ENCODE measurements at regions not wholly inside any gene's neighbourhood (a gene's known extent, or its start where the extent isn't known, plus 50 kb on each side); places are given as distances from the start of the nearest gene placed in this dataset.
"Not testable (repeated sequence)": the region's sequence is repeated elsewhere in the genome, so short reads cannot be mapped to it uniquely, and the experiment has no call there.

DNA sequence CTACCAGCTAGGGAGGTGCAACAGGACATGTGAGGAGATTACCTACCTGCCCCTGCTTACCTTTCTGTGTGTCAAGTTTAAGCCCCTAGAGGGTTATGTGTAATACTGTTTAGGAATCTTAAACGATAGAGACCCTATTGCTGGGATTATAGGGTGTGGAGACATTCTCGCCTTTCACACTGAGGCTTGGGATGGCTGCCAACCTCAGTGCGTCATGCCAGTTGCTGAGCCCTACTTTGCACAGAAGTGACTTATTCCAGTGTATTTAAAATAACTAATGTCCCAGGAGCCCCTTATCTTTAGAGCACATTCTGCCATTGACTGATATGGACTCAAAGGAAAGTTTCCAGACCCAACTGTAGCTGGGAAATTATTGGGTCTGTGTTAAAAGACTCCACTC, 76.6 kb upstream of the XPA start:
- DNase-seq: no peak

DNA sequence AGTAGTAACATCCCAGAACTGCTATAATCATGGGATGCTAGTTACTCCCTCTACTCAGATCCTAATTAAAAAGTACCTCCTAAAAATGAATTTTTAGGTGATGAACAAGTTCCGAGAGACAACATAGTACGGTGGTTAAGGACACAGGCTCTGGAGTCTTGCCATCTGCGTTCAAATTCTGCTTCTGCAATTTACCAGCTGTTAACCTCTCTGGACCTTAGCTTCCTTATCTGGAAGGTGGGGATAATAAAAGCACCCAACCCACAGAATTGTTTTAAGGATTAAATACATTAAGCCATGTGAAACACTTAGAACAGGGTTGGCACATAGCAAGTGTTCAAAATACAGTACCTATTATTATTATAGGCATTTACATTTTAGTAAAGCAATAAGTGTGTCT, 77.5 kb upstream of the XPA start:
- DNase-seq: no peak

- not testable (repeated sequence) for DNase-seq
Observed at GRCh38 chr9:97778740-97779139, 74.3 kb upstream of the FOXE1 start.

- DNase-seq: no peak
Observed at GRCh38 chr9:97779608-97780007, 73.4 kb upstream of the FOXE1 start.

GRCh38 chr9:97781902-97782301, 71.1 kb upstream of the FOXE1 start:
- no peak for DNase-seq

DNA sequence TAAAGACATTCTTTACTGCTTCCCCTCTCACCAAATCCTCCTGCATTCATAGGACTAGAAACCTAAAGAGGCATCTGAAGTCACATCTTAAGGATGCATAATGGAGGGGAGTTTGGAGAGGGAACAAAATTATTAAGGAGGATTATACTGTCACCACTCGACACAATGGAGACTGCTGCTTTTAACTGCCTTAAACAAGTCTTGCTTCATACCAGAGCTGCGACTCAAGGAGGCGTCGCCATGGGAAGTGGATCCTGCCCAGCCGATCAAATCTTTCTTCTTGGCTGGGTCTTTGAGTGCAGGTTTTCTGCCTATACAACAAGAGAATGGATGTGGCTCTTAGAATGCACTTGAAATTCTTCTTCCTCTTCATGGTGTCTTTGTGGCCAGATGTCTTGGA, 66.7 kb upstream of the FOXE1 start:
- DNase-seq: no peak

- DNase-seq: no peak
Observed at GRCh38 chr9:97787551-97787950, 65.5 kb upstream of the FOXE1 start.

GRCh38 chr9:97788763-97789663, 64.0 kb upstream of the FOXE1 start:
- DNase-seq: no peak

GRCh38 chr9:97790542-97790941, 62.5 kb upstream of the FOXE1 start:
- DNase-seq: no peak

DNA sequence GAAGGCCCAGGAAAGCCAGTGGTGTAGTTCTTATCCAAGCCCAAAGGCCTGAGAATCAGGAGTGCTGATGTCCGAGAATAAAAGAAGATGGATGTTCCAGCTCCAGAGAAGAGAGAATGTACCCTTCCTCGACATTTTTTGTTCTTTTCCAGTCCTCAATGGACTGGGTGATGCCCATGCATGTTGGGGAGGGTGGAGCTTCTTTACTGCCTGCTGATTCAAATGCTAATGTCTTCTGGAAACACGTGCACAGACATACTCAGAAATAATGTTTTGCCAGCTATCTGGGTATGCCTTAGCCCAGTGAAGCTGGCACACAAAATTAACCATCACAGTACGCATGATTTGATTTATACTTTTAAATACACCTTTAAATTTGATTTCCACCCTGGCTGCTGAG, 61.5 kb upstream of the FOXE1 start:
- no peak for DNase-seq

DNA sequence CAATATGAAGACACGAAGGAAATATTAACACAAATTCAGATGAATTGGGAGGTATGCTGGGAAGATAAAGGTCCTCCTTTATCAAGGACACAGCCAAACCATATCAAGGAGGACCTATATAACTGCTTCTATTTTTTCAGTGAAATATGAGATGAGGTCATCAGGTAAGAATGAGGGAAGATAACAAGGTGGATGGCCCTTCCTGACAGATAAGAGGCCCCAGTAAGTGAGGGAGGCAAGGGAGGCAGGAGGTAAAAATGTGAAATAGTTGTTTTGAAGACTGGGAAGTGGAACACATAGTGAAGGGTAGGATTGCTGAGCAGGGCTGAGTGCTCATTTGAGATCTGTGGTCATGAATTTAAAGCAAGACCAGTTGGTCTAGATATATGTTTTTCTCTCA, 60.0 kb upstream of the FOXE1 start:
- no peak for DNase-seq

GRCh38 chr9:97794666-97795065, 58.4 kb upstream of the FOXE1 start:
- no peak for DNase-seq

DNA sequence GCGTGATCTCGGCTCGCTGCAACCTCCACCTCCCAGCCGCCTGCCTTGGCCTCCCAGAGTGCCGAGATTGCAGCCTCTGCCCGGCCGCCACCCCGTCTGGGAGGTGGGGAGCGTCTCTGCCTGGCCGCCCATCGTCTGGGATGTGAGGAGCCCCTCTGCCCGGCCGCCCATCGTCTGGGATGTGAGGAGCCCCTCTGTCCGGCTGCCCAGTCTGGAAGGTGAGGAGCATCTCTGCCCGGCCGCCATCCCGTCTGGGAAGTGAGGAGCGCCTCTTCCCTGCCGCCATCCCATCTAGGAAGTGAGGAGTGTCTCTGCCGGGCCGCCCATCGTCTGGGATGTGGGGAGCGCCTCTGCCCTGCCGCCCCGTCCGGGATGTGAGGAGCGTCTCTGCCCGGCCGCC, 56.9 kb upstream of the FOXE1 start:
- DNase-seq: not testable (repeated sequence)

DNA sequence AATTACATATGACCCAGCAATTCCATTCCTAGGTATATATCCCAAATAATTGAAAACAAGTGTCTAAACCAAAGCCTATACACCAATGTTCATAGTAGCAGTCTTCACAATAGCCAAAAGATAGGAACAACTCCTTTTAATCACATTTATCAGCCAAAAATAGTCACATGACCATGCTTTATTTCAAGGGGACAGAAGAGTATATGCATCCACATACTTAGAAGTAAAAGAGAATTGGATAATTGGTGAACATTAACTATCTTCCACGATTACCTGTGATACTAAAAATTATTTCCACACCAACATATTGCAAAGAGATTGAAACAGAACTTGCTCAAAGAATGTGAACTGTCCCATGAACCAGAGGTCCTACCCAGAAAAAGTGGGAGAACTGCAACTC, 51.8 kb upstream of the FOXE1 start:
- DNase-seq: no peak

- DNase-seq: no peak
Observed at GRCh38 chr9:97802276-97802675, 50.8 kb upstream of the FOXE1 start.

GRCh38 chr9:97803167-97804058, 49.6 kb upstream of the FOXE1 start:
- DNase-seq: peak in 1 of 2 experiments; percentile 6

Measured in cerebellar nuclear complex (tissue), 1 donor.